ACC112 (cell line): ENCODE measurements at regions not wholly inside any gene's neighbourhood (a gene's known extent, or its start where the extent isn't known, plus 50 kb on each side); places are given as distances from the start of the nearest gene placed in this dataset.
A peak's percentile ranks its signal among the peaks of the same experiment; 100 is the strongest.
"Not testable (repeated sequence)": the region's sequence is repeated elsewhere in the genome, so short reads cannot be mapped to it uniquely, and the experiment has no call there.

Experiments
- H2AFZ ChIP-seq: fragments of 200-600 bp; sonication (generic); one replicate; pipeline ENCODE4 v1.6.0; 2017; ENCODE audit warnings: antibody characterized with exemption, low read length; ENCODE audit not compliant: unreplicated experiment
- H3K27ac ChIP-seq: fragments of 200-600 bp; sonication (generic); 2 replicates; pipeline ENCODE4 v1.5.1; 2014; ENCODE audit warnings: low read depth, mild to moderate bottlenecking, antibody characterized with exemption, low read length, moderate library complexity
- H3K27me3 ChIP-seq: fragments of 200-600 bp; sonication (generic); 2 replicates; pipeline ENCODE4 v1.6.1; 2014; ENCODE audit warnings: mild to moderate bottlenecking, antibody characterized with exemption, low read length, moderate library complexity, mixed read lengths; ENCODE audit not compliant: insufficient read depth
- H3K36me3 ChIP-seq: fragments of 200-600 bp; sonication (generic); 2 replicates; pipeline ENCODE4 v1.6.1; 2016; ENCODE audit warnings: mild to moderate bottlenecking, antibody characterized with exemption, low read length, moderate library complexity, mixed read lengths; ENCODE audit not compliant: insufficient read depth
- H3K4me1 ChIP-seq: fragments of 200-600 bp; sonication (generic); one replicate; pipeline ENCODE4 v1.6.1; 2016; ENCODE audit warnings: low read length, mixed read lengths; ENCODE audit not compliant: insufficient read depth, unreplicated experiment, control insufficient read depth
- H3K4me3 ChIP-seq: fragments of 200-600 bp; sonication (generic); 2 replicates; pipeline ENCODE4 v1.5.1; 2014; ENCODE audit warnings: mild to moderate bottlenecking, low read depth, low read length
- H3K79me2 ChIP-seq: fragments of 200-600 bp; sonication (generic); one replicate; pipeline ENCODE4 v1.6.0; 2016; ENCODE audit warnings: low read length; ENCODE audit not compliant: control insufficient read depth, unreplicated experiment, insufficient read depth

GRCh38 chr3:75332794-75333193, 331.3 kb upstream of the FRG2C start:
- H3K79me2 ChIP-seq, result no peaks in the 10 kb centered on the region
- no peaks in the 10 kb centered on the region for H3K27me3 ChIP-seq
- no peaks in the 10 kb centered on the region for H3K4me1 ChIP-seq
- H3K4me3 ChIP-seq, result no peak overlapping the region
- H3K36me3 ChIP-seq, result no peaks in the 10 kb centered on the region
- H3K27ac ChIP-seq, result no peak overlapping the region
- no peak overlapping the region for H2AFZ ChIP-seq

GRCh38 chr3:75334299-75334698, 329.8 kb upstream of the FRG2C start:
- Histone ChIP-seq H3K4me1 (no peaks in the 10 kb centered on the region), H3K4me3 (no peak overlapping the region), H3K27ac (no peak overlapping the region), H2AFZ (no peak overlapping the region), H3K79me2 (no peaks in the 10 kb centered on the region), H3K36me3 (no peaks in the 10 kb centered on the region), H3K27me3 (no peaks in the 10 kb centered on the region)

GRCh38 chr3:75337226-75337900, 326.8 kb upstream of the FRG2C start:
- H3K4me3 ChIP-seq, result no peak overlapping the region
- no peak overlapping the region for H3K27ac ChIP-seq

DNA sequence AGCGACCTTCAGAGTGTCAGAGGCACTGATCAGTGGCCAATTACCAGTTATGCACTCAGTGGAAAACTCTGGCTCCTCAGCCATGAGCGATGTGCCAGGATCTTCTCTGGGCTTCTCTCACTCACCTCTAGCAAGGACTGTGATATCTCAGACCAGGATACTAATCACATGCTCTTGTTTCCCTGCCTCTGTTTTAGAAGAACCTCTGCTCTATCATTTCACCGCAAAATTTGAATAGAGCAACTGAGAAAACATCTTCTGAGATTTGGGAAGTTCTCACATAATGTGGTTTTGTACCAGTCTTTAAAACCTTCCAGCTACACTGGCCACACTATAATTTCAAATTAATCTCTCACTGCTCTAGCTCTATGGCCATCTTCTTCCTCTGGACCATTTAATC, 325.8 kb upstream of the FRG2C start:
- Histone ChIP-seq H3K27me3 (peaks cover 7% of the 10 kb centered on the region; the same call in 1 of the 2 replicates), H3K36me3 (no peaks in the 10 kb centered on the region), H3K4me1 (no peaks in the 10 kb centered on the region), H3K27ac (no peak overlapping the region), H2AFZ (no peak overlapping the region), H3K79me2 (no peaks in the 10 kb centered on the region), H3K4me3 (no peak overlapping the region)

More at GRCh38 chr3:75337226-75337900, 326.8 kb upstream of the FRG2C start:
- no peaks in the 10 kb centered on the region for H3K36me3 ChIP-seq
- peaks cover 3% of the 10 kb centered on the region; the same call in 1 of the 2 replicates for H3K27me3 ChIP-seq
- H2AFZ ChIP-seq, result no peak overlapping the region
- no peaks in the 10 kb centered on the region for H3K4me1 ChIP-seq
- no peaks in the 10 kb centered on the region for H3K79me2 ChIP-seq

DNA sequence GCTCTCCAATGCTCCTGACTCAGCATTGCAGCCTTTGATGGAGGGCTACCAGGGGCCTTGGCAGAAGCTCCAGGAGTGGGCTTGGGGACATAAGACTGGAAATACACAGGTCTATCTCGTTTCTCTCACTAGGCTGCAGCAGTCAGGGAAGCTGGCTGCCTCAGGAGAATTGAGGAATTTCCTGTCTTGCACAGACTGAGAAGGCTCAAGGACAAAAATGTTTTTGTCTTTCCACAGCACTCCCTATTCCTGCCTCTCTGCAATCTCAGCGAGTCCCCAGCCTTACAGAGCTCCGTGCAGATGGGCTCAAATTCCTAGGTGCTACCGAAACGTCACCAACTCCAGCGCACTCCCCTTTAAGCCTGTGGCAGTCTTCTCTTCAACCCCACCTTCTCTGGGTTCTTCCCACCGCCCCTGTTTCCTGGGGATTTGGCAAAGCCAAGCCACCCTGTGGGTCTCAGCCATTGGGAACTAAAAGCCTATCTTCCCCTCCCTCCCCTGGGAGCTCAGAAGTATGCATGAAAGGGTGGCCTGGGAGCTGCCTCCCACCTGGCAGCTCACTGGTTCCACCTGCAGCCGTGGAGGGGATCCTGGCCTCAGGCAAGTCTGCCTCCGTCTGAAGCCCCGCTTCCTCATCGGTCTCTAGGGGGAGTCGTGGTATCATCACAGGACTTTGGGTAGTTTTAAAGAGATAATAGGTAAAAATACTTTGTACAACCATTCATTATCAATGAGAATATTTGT, 322.6 kb upstream of the FRG2C start:
- no peak overlapping the region for H2AFZ ChIP-seq
- no peaks in the 10 kb centered on the region for H3K36me3 ChIP-seq
- no peaks in the 10 kb centered on the region for H3K79me2 ChIP-seq
- peaks cover 10% of the 10 kb centered on the region for H3K27me3 ChIP-seq
- H3K4me1 ChIP-seq, result no peaks in the 10 kb centered on the region
- H3K4me3 ChIP-seq, result no peak overlapping the region
- no peak overlapping the region for H3K27ac ChIP-seq

DNA sequence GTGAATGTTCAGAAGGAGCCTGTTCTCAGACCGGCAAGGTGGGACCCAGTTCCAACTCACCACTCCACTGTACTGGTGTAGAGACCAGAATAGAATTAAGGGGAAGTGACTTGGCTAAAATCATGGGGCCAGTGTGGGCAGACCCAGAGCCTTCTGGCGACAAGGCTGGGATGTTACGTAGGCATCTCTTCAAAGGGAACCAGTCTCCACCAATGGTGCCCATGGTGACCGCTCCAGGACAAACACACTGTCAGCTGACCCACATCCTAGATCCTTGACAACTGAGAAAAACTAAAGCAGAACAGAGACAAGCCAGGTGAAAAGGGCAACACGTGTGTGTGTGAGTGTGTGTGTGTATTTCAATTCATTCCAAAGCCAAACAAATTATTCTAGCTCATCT, 321.7 kb upstream of the FRG2C start:
- Histone ChIP-seq H3K36me3 (no peaks in the 10 kb centered on the region), H3K27ac (no peak overlapping the region), H3K4me1 (no peaks in the 10 kb centered on the region), H3K27me3 (peaks cover 10% of the 10 kb centered on the region), H2AFZ (no peak overlapping the region), H3K79me2 (no peaks in the 10 kb centered on the region), H3K4me3 (no peak overlapping the region)

DNA sequence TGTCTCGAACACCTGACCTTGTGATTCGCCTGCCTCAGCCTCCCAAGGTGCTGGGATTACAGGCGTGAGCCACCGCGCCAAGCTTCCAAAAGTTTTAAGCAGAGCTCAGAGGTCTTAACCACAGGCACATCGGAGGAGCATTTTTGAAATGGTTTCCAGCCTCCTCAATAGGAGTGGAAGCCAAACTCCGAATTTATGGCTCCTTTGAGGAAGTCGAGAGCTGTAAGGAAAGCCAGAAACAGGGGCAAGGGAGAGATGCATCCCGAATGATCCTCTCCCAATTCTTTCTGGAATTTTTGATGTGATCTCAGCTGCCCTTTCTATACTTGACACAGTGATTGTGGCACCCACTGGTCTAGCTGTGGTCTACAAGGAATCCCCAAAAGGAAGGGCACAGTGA, 313.6 kb upstream of the FRG2C start:
- H3K27me3 ChIP-seq, H3K4me1 ChIP-seq, H3K4me3 ChIP-seq, H3K79me2 ChIP-seq, H2AFZ ChIP-seq, H3K36me3 ChIP-seq, H3K27ac ChIP-seq: not testable (repeated sequence)

- H3K27ac ChIP-seq, H3K4me3 ChIP-seq, H3K36me3 ChIP-seq, H3K79me2 ChIP-seq, H2AFZ ChIP-seq, H3K27me3 ChIP-seq, H3K4me1 ChIP-seq: not testable (repeated sequence)
Measured at GRCh38 chr3:75362086-75362784, 301.9 kb upstream of the FRG2C start.

DNA sequence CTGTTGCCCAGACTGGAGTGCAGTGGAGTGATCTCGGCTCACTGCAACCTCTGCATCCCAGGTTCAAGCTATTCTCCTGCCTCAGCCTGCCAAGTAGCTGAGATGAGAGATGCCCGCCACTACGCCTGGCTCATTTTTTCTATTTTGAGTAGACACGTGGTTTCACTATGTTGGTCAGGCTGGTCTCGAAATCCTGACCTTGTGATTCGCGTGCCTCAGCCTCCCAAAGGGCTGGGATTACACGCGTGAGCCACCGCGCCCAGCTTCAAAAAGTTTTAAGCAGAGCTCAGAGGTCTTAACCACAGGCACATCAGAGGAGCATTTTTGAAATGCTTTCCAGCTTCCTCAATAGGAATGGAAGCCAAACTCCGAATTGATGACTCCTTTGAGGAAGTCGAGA, 291.2 kb upstream of the FRG2C start:
- H2AFZ ChIP-seq, H3K27ac ChIP-seq: not testable (repeated sequence)

DNA sequence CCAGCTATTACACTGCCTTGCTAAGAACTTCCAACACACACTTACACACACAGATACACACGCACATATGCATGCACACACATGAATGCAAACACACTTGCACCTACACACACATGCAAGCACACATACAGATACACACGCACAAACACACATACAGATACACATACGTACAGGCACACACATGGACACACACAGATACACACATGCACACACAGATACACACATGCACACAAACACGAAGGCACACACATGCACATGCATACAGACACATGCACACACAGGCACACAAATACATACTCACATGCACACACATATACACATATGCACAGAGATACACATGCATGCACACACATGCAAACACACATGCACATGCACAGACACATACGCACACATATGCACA, 284.3 kb upstream of the FRG2C start:
- H3K4me1 ChIP-seq, H3K27ac ChIP-seq, H3K27me3 ChIP-seq: not testable (repeated sequence)

More for the DNA sequence above, 291.2 kb upstream of the FRG2C start:
- not testable (repeated sequence) for H3K4me1 ChIP-seq, H3K79me2 ChIP-seq, H3K27me3 ChIP-seq, H3K36me3 ChIP-seq
- peak overlapping the region; percentile 37; the same call in 1 of the 2 replicates for H3K4me3 ChIP-seq

More for the DNA sequence above, 284.3 kb upstream of the FRG2C start:
- H2AFZ ChIP-seq, H3K36me3 ChIP-seq, H3K4me3 ChIP-seq, H3K79me2 ChIP-seq: not testable (repeated sequence)
